Heart left ventricle (tissue), 13 donors: ENCODE measurements at regions not wholly inside any gene's neighbourhood (a gene's known extent, or its start where the extent isn't known, plus 50 kb on each side); places are given as distances from the start of the nearest gene placed in this dataset.

ENCODE experiments used
- CTCF ChIP-seq, 12 donors: fragments of 200-600 bp; sonication (generic) in 4 of 12; IDR thresholded peaks; one replicate each; pipeline versions ENCODE4 v1.5.0 to v1.8.0; 2018 to 2022; ENCODE audit warnings: antibody characterized with exemption in 12 of 12, mild to moderate bottlenecking in 5 of 12
- POLR2A ChIP-seq, 2 donors: fragments of 450-650 bp; IDR thresholded peaks; one replicate each; pipeline ENCODE4 v1.6.1; 2017; ENCODE audit warnings: antibody characterized with exemption in 2 of 2, mild to moderate bottlenecking in 2 of 2, moderate library complexity in 2 of 2
- donor health status: ischemic (EF 13 %, LVEDD 7.1; RV severe dilation, severe dysfunction).
- donor health status: DM: no; HTN: yes; CAD: no.
- donor health status: DM: no; HTN: no; CAD: no.
- donor health status: ischemic (EF 25% LVEDD 6.9; RV normal size, moderate dysfunction).
- donor health status: ischemic (EF 25% LVEDD 5.7; RV mildly dilated, moderate dysfunction).
- donor health status: ischemic (EF 35%, LVEDD 5.7; RV mildly dilated, moderate dysfunction).
- donor health status: nonischemic (EF 11% LVEDD 7.7; RV severe dilation, severe dysfunction).
- donor health status: DM: yes; HTN: yes; CAD: no.
- donor health status: PGD.
- donor health status: ischemic (EF 29% LVEDD 5.4; RV normal size, mild dysfunction).
- donor health status: nonischemic (EF 23%, LVEDD 6.1; RV moderate dilation, normal function).

- TF ChIP-seq CTCF (IDR thresholded peaks at IDR 0.05), result no peak
- no peak for TF ChIP-seq POLR2A (IDR thresholded peaks at IDR 0.05)
Observed at GRCh38 chr4:36640876-36641275, 359.5 kb downstream of the DTHD1 start.
